ENCODE measurements at regions not wholly inside any gene's neighbourhood (a gene's known extent, or its start where the extent isn't known, plus 50 kb on each side); places are given as distances from the start of the nearest gene placed in this dataset.

GRCh38 chr16:66058172-66058691, 308.3 kb upstream of the CDH5 start:
- Histone ChIP-seq H3K27me3 (replicated peaks in 1 of 4; ENCODE audit: control extremely low read depth in 1 of 4, control insufficient read depth in 3 of 4, insufficient read depth in 4 of 4, low read length in 3 of 4) (no peaks in the 10 kb centered on the region), H3K4me1 (ENCODE audit: control insufficient read depth in 2 of 2, insufficient read depth in 2 of 2, low read length in 2 of 2) (no peaks in the 10 kb centered on the region), H4K20me1 (ENCODE audit: control insufficient read depth, insufficient read depth, low read length, poor library complexity, severe bottlenecking) (no peaks in the 10 kb centered on the region), H3K9me3 (ENCODE audit: control extremely low read depth in 1 of 3, control insufficient read depth in 2 of 3, insufficient read depth in 1 of 3, low read length in 2 of 3) (peaks cover 0 to 6% (median 0%) of the 10 kb centered on the region in 3 donors), H3K9ac (ENCODE audit: low read length) (no peak overlapping the region), H2AFZ (ENCODE audit: insufficient read depth, low read depth, low read length, poor library complexity, severe bottlenecking) (no peak overlapping the region), H3K4me3 (ENCODE audit: control extremely low read depth in 1 of 5, extremely low read depth in 1 of 5, insufficient read depth in 1 of 5, low read depth in 2 of 5, low read length in 4 of 5) (no peak overlapping the region), H3K4me2 (replicated peaks; ENCODE audit: low read depth, low read length, poor library complexity, severe bottlenecking) (no peak overlapping the region), H3K36me3 (replicated peaks in 1 of 2; ENCODE audit: control extremely low read depth in 1 of 2, control insufficient read depth in 1 of 2, extremely low read depth in 1 of 2, insufficient read depth in 2 of 2, low read length in 1 of 2) (no peaks in the 10 kb centered on the region), H3K27ac (ENCODE audit: low read length in 2 of 2) (no peak overlapping the region), H3K79me2 (ENCODE audit: control insufficient read depth, insufficient read depth, low read length) (no peaks in the 10 kb centered on the region)
- 93% methylated on average over 3 of the region's 8 CpGs for WGBS (ENCODE audit: insufficient coverage)
- Mint-ChIP-seq H3K4me1 (no peaks in the 10 kb centered on the region), H3K9me3 (ENCODE audit: insufficient read depth) (no peaks in the 10 kb centered on the region), H3K27ac (no peak overlapping the region), H3K4me3 (no peak overlapping the region), H3K27me3 (peaks cover 6% of the 10 kb centered on the region)
- ATAC-seq (ENCODE audit: low read depth) (no peak), DNase-seq (no peak)
- ChIA-PET CTCF (no interaction called here), POLR2A (no interaction called here)
- no peak for TF ChIP-seq EZH2 (IDR thresholded peaks at IDR 0.05; ENCODE audit: borderline replicate concordance, insufficient read depth, low read depth, low read length, poor library complexity, severe bottlenecking)
- TF ChIP-seq, protein P1, sequence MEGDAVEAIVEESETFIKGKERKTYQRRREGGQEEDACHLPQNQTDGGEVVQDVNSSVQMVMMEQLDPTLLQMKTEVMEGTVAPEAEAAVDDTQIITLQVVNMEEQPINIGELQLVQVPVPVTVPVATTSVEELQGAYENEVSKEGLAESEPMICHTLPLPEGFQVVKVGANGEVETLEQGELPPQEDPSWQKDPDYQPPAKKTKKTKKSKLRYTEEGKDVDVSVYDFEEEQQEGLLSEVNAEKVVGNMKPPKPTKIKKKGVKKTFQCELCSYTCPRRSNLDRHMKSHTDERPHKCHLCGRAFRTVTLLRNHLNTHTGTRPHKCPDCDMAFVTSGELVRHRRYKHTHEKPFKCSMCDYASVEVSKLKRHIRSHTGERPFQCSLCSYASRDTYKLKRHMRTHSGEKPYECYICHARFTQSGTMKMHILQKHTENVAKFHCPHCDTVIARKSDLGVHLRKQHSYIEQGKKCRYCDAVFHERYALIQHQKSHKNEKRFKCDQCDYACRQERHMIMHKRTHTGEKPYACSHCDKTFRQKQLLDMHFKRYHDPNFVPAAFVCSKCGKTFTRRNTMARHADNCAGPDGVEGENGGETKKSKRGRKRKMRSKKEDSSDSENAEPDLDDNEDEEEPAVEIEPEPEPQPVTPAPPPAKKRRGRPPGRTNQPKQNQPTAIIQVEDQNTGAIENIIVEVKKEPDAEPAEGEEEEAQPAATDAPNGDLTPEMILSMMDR (IDR thresholded peaks at IDR 0.05) = no peak
- intact Hi-C loops (cut with micrococcal nuclease) = no loop called here

DNA sequence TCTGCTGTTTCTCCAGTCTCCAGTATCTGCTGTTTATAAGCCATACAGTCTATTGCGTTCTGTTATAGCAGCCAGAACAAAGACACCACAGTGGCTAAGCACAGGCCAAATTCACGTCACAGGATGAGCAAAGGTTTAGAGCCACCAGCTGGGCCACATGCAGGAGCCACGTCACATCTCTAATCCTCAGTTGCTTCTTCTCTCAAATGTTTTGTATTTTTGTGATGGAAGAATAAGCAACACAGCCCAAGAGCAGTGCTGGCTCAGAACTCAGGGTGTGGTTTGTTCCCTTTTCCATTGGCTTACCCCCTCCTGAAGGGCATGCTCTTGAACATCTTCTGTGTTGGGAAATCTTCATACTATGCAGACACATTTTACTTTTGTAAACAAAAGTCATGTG, 309.4 kb upstream of the CDH5 start:
- Histone ChIP-seq H3K9me3 (ENCODE audit: control extremely low read depth in 1 of 3, control insufficient read depth in 2 of 3, insufficient read depth in 1 of 3, low read length in 2 of 3) (peaks cover 0 to 6% (median 0%) of the 10 kb centered on the region in 3 donors), H3K36me3 (replicated peaks in 1 of 2; ENCODE audit: control extremely low read depth in 1 of 2, control insufficient read depth in 1 of 2, extremely low read depth in 1 of 2, insufficient read depth in 2 of 2, low read length in 1 of 2) (no peaks in the 10 kb centered on the region), H4K20me1 (ENCODE audit: control insufficient read depth, insufficient read depth, low read length, poor library complexity, severe bottlenecking) (no peaks in the 10 kb centered on the region), H3K4me1 (ENCODE audit: control insufficient read depth in 2 of 2, insufficient read depth in 2 of 2, low read length in 2 of 2) (no peaks in the 10 kb centered on the region), H3K79me2 (ENCODE audit: control insufficient read depth, insufficient read depth, low read length) (no peaks in the 10 kb centered on the region), H3K9ac (ENCODE audit: low read length) (no peak overlapping the region), H3K4me2 (replicated peaks; ENCODE audit: low read depth, low read length, poor library complexity, severe bottlenecking) (no peak overlapping the region), H2AFZ (ENCODE audit: insufficient read depth, low read depth, low read length, poor library complexity, severe bottlenecking) (no peak overlapping the region), H3K27me3 (replicated peaks in 1 of 4; ENCODE audit: control extremely low read depth in 1 of 4, control insufficient read depth in 3 of 4, insufficient read depth in 4 of 4, low read length in 3 of 4) (no peaks in the 10 kb centered on the region), H3K27ac (ENCODE audit: low read length in 2 of 2) (no peak overlapping the region), H3K4me3 (ENCODE audit: control extremely low read depth in 1 of 5, extremely low read depth in 1 of 5, insufficient read depth in 1 of 5, low read depth in 2 of 5, low read length in 4 of 5) (no peak overlapping the region)
- Mint-ChIP-seq H3K4me3 (no peak overlapping the region), H3K9me3 (ENCODE audit: insufficient read depth) (no peaks in the 10 kb centered on the region), H3K27me3 (no peaks in the 10 kb centered on the region), H3K27ac (no peak overlapping the region), H3K4me1 (no peaks in the 10 kb centered on the region)
- DNase-seq (no peak), ATAC-seq (ENCODE audit: low read depth) (no peak)
- CTCF ChIA-PET = no interaction called here
- TF ChIP-seq, protein P1 (IDR thresholded peaks at IDR 0.05) = no peak
- TF ChIP-seq EZH2 (IDR thresholded peaks at IDR 0.05; ENCODE audit: borderline replicate concordance, insufficient read depth, low read depth, low read length, poor library complexity, severe bottlenecking) = no peak
- 100% methylated on average over 1 of the region's 3 CpGs for WGBS (ENCODE audit: insufficient coverage)
- intact Hi-C loops (cut with micrococcal nuclease) = no loop called here
- POLR2A ChIA-PET = no interaction called here
